NCI-H2171 (cell line): ENCODE measurements at regions not wholly inside any gene's neighbourhood (a gene's known extent, or its start where the extent isn't known, plus 50 kb on each side); places are given as distances from the start of the nearest gene placed in this dataset.

Experiments used
- DNase-seq: peaks from one replicate; lab custom pipeline; 2025; lab: John Stamatoyannopoulos, UW

DNA sequence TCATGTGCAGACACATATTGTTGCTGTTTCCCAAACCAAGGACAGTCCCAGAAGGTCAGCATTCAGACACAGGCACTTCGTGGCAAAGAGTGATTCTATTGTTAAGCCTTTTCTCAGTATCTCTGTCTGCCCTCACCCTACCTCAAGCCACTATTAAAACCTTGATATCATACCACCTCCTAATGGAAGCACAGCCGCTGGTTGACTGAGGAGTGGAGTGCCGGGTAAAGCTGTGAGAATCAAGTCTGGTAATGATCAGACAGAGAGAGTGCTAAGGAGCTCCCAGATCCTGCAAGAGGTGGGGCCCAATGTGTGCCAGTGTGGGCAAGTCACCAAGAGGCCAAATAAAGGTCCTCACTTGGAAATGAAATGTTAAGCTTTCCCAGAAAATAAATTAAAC, 819.5 kb downstream of the BCL11A start:
- no peak for DNase-seq

GRCh38 chr2:59733567-59733930, 819.9 kb downstream of the BCL11A start:
- no peak for DNase-seq

- DNase-seq: no peak
Observed at GRCh38 chr2:59732871-59733566, 820.4 kb downstream of the BCL11A start.

DNA sequence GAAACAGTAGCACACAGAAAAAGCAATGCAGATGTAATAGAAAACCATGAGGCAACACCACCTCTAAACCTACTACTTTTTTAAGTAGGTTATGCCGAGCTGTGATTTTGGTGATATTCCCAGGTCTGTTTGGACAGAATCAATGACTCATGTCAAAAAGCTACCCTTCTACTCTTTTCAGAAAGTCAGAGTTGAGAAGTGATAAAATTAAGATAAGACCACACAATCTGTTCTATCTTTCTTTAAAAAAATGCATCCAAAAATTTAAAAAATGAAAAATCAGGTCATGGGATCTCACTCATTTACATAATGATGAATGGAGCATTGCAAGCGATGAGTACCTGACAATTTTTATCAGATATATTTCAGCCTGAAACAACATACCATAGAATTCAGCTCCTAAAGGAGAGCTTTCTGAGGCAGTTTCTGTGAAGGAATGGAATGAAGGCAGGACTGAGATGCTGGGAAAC, 826.3 kb downstream of the BCL11A start:
- no peak for DNase-seq

DNA sequence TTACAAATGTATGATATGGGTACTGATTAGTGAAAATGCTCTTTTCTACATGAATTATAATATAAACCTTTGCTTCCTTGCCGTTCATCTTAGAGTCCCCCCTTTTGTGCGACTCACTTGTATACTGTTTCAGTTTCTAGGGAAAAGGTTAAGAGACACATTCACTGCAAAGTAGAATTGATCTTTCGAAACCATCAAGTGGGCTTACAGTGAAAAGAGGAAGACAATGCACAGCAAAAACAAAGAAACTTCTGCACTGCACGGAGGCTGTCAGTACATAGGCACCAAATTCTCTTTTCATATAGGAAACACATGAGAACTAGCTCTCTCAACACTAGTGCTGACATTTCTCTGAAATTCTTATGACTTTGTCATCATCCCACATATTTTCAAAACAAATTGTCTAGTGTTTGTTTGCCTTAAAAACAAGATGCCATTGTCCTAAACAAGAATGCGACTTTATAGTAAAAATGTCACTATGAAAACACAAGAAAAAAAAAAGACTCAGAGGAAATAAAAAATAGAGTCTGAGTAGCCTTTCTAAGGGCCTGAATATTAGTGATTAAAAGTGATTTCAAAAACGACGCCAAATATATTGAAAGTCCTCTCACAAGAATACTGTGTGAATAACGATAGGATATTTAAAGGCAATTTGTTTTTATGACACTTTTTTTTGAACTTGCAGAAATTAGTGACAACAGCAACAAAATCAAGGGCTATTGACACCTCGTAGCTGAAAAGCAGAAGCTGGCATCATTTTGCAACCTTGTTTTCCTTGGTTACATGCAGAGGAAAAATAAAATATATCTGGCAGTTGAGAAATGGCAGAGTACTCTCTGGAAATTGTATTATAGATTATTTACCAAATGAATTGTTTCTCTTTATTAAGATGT, 827.0 kb downstream of the BCL11A start:
- DNase-seq: no peak

DNA sequence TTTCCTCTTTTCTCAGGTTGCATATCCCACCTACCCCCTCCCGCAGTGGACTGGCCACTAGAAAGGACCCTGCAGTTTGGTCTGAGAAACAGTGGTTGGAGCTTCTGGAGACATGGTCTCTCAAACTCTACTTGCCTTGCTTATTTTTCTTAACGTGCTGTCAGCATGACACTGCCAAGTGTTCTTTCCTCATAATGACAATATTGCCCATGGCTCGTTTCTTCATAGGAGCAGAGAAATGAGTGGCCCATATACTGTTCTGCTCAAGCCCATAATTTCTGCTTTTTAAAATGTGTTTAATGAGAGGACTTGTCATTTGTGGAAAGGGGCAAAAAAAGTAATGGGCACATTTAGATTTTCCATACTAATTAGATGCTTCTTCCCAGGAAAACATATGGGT, 828.7 kb downstream of the BCL11A start:
- DNase-seq: no peak

GRCh38 chr2:59720296-59720866, 833.1 kb downstream of the BCL11A start:
- no peak for DNase-seq

GRCh38 chr2:59713577-59713976, 839.9 kb downstream of the BCL11A start:
- no peak for DNase-seq

DNA sequence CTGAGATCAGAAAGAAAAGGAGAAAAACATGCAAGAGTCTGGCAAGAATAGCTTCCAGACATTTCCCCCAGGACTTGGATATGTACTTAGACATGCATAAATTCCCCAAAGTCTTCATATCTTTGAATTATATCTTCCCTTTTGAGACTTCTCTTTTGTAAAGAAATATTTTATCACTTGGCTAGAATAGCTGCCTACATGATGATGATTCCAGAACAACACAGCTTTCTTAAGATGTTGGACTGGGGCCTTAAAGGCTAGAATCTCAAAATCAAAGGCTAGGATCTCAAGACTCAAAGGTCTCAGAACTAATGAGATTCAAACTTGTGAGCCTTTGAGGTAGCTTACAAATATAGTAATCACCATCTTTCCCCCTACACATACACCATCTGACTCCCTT, 842.3 kb downstream of the BCL11A start:
- no peak for DNase-seq

- no peak for DNase-seq
Observed at GRCh38 chr2:59706729-59707128, 846.7 kb downstream of the BCL11A start.

DNA sequence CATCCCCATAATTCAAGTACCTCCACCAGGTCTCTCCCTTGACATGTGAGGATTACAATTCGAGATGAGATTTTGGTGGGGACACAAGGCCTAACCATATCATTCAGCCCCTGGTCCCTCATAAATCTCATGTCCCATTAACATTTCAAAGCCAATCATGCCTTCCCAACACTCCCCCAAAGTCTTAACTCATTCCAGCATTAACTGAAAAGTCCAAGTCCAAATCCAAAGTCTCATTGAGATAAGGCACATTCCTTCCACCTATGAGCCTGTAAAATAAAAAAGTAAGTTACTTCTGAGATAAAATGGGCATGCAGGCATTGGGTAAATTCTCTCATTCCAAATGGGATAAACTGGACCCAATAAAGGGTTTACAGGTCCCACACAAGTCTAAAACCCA, 849.7 kb downstream of the BCL11A start:
- DNase-seq: no peak

DNA sequence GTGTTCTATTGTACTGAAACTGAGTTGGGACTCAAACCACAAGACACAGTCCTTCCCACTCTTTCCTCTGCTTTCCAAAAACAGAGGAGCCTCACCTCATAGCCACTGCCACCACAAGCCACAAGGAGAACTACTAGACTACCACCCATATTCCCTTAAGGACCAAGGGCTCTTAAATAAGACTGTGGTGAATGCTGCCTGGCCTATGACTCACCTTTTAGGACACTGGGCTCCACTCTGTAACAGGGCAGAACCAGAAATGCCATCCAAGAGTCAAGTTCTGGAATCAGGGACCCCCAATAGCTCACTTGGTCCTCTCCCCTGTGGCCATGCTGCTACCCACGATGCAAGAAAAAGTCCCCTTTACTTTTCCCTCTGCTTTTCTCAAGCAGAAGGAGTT, 851.4 kb downstream of the BCL11A start:
- no peak for DNase-seq

- DNase-seq: no peak
Observed at GRCh38 chr2:59701271-59701994, 852.0 kb downstream of the BCL11A start.

DNA sequence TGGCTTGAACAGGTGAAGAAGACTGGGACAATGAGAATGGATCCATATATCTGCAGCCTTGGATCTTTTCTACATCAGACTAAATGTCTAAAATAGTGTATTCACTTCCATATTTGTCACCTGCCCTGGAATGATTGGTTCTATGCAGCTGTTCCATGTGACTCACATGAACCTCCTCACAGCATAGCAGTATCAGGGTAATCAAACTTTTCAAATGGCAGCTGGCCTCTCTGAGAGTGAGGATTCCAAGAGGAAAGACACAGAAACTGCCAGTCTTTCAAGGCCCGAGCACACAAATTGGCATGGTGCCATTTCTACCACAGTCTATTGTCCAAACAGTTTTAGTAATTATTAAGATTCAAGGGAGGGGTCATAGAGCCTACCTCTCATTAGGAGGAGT, 859.3 kb downstream of the BCL11A start:
- DNase-seq: no peak

- DNase-seq: no peak
Observed at GRCh38 chr2:59693231-59693959, 860.1 kb downstream of the BCL11A start.

GRCh38 chr2:59691518-59692190, 861.8 kb downstream of the BCL11A start:
- DNase-seq: no peak

- no peak for DNase-seq
Observed at GRCh38 chr2:59690849-59691248, 862.6 kb downstream of the BCL11A start.

DNA sequence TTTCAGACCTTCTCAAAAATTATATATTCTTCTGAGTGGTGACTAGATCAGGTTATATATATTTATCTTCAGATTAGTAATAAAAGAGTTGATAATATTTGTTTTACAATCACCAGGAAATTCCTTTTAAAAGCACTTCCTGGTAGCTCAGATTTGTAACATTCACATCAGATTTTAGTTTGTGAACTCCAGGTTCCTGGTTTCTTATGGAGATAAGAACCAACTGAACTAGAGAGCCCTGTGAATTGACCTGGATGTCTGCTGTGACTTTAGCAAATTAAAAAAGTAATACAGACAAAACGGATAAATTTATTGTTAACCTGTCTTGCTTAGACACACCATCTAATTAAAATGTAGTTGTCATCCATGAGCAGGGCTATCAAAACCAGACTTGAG, 868.7 kb downstream of the BCL11A start:
- DNase-seq: no peak

- no peak for DNase-seq
Observed at GRCh38 chr2:59684116-59684770, 869.2 kb downstream of the BCL11A start.

DNA sequence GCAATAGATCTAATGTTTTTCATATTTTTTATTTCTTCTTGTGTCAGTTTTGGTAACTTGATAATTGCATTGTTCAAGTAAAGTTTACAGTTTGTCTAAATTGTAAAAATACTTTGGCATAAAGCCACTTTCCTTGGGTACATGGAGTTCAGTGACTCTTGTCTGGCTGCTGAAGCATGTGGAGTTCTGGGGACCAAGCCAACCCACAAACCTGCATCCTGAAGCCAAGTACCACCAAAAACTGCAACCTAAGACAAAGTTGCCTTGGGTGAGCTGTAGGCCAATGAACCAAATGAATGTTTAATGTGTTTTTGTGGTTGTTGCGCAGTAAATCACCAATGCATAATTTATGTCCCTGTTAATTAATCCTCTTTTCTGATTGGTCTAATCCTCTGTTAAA, 872.6 kb downstream of the BCL11A start:
- DNase-seq: no peak

DNA sequence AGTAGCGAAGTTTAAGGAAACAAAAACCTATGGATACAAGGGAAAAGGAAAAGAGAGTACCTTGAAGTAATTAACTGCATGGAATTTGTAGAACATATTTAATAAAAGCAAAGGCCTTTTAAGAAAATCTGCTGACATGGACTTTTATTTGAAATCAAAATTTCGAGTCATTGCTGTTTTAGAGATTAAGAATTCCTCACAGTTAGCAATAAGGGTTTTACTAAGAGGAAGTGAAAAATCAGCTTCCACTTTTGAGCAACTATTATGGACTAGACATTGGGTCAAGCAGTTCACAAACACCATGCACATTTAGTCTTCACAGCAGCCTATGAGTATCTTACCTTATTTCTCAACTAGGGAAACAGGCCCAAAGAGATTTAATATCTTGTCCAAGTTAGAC, 876.3 kb downstream of the BCL11A start:
- DNase-seq: no peak
